Right renal cortex interstitium (tissue), 3 donors: ENCODE measurements at regions not wholly inside any gene's neighbourhood (a gene's known extent, or its start where the extent isn't known, plus 50 kb on each side); places are given as distances from the start of the nearest gene placed in this dataset.
"Not testable (repeated sequence)": the region's sequence is repeated elsewhere in the genome, so short reads cannot be mapped to it uniquely, and the experiment has no call there.

ENCODE experiments used
- DNase-seq, 3 donors: peaks; one replicate each; pipeline ENCODE4 v3.0.0-alpha.2; 2013; ENCODE audit warnings: low read depth in 3 of 3, low spot score in 2 of 3

DNA sequence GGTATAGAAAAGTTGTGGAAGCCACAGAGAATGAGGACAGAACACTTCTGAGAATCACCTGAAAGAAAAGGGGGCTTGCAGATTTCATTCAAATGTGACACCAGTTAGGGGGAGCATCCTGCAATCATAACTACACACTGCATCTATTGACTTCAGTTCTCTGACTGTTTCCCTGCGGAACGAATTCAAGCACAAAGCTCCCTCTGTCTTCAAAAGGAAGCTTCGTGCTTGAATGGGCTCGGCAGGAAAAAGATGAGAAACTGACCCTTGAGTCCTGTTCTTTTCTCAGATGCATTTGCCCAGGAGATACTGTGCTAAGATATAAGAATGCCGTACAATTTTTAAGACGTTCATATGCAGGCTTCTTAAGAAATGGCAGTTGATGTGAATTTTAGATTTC, 2000.4 kb upstream of the RAG2 start:
- no peak for DNase-seq

DNA sequence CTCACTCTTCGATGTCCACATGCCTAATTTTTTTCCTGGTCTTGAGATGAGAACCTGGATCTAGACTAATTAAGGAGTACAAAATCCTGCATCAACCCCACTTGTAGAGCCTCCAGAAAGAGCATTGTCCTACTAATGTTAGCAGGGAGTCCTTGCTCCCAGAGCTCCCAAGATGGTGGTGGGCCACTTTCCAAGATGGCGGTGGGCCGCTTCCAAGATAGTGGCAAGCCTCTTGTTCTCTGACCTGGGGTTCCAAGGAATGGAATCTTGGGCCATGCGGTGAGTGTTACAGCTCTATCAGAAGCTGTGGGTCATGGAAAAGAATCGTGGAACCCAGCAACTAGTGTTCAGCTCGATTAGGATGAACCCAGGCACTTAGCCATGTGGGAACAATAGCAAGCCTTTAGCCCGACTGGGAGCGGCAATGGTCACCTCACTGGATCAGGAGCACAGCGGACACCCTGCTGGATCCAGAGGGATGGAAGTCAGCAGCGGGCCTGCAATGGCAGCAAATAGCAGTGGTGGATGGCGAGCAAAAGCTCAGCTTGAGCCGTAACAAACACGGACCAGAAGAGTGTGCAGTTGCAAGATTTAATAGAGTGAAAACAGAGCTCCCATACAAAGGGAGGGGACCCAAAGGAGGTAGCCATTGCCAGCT, 1997.5 kb upstream of the RAG2 start:
- DNase-seq, result not testable (repeated sequence)

DNA sequence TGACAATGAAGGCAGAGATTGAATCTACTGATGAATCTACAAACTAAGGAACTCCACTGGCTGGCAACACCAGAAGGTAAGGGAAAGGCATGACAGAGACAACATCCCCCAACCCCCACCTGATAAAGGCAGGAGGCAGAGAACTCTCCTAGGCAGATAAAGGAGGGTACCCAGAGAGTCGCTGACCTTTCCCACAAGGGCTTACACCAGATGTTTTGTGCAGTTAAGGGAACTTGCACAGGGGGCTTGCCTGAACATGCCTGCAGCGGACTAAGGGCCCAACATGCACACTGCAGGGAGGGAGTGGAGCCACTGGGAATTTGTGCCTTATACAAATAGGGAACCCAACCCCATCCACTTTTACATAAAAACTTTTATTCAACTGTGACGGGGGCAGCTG, 1996.9 kb upstream of the RAG2 start:
- no peak for DNase-seq

DNA sequence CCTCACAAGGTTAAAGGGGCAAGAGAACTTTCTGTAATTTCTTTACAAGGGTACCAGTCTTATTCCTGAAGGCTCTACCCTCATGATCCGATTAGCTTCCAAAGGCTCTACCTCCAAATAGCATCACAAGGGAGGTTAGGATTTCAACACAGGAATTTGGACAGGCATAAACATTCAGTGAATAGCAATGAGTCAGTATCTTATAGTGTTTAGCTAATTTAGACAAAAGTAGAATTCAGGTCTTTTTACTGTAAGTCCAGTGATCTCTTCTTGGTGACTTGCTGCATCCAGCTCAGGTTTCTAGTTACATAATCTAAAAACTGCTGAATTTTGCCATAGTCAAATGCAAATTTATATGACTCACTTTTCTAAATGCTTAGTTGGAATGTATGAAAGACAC, 1995.6 kb upstream of the RAG2 start:
- no peak for DNase-seq

DNA sequence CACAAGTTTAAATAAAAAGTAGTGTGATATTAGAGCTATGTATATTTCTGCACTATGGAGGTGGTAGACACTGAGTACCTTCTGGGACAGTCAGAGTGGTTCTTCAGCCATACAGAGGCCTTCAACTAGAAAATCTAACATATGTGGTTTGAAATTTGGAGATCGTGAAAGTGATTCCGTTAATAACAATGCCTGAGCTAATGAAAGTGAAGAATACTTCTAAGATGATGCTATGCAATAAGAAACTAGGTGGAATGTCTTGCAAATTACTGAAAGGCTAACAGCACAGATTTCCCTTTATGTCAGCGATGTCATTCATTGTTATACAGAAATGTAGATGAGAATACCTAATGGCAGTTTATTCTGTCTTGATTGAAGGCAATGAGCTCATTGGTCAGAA, 1984.7 kb upstream of the RAG2 start:
- DNase-seq, result no peak

DNA sequence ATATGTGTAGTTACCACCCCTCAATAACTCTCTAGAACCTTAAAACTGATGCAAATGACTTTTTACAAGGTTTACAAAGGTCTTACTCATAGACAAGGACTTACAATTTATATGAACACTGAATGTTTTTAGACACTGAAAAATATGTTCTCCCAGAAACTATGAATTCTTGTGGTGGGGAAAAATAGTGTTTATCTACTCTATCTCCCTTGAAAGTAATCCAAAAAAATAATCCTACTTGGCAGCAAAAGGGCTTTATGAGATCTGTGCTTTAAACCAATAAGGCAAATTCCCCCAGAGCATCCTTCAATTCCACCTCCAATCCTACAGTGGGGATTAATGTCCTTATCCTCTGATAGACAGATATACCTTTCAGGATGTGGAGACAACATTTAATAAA, 1984.1 kb upstream of the RAG2 start:
- DNase-seq, result no peak

DNA sequence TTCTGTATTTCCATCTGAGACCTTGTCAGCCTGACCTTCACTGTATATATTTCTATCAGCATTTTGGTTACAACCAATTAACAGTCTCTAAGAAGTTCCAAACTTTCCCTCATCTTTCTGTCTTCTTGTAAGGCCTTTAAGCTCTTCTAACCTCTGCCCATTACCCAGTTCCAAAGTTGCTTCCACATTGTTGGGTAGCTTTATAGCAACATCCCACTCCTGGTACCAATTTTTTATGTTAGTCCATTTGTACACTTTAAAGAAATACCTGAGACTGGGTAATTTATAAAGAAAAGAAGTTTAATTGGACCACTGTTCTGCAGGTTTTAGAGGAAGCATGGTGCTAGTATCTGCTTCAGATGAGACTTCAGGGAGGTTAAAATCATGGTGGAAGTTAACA, 1979.7 kb upstream of the RAG2 start:
- no peak for DNase-seq

DNA sequence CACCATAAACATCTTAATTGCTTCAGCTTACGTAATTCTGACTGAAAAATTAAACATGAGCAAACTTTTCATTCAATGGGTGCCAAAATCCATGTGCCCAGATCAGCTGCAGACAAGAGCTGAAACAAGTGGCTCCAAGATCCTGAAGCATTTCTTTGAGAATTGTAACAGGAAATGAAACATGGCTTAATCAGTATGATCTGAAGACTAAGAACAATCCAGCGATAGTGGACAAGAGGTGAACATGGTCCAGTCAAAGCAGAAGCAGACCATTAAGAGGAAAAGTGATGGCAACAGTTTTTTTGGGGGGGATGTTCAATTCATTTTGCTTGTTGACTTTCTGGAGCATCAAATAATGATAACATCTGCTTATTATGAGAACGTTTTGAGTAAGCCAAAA, 1964.5 kb upstream of the RAG2 start:
- no peak for DNase-seq

DNA sequence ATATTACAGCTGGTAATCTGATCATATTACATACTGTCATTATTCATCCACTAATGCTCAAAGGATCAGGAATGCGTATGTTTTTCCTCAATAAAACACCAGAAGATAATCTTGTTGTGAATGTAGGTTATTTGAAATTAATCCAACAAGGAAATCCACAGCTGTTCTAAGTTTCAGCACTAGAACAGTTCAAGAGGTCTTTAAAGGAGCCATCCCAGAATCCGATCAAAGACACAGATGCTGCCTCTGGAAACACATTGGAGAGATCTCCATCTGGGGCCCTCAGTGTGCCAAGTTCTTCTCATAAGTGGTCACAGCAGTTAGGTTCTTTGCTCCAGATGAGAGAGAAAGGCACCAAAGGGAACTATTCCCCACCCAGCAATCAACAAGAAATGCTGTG, 1955.1 kb upstream of the RAG2 start:
- no peak for DNase-seq

DNA sequence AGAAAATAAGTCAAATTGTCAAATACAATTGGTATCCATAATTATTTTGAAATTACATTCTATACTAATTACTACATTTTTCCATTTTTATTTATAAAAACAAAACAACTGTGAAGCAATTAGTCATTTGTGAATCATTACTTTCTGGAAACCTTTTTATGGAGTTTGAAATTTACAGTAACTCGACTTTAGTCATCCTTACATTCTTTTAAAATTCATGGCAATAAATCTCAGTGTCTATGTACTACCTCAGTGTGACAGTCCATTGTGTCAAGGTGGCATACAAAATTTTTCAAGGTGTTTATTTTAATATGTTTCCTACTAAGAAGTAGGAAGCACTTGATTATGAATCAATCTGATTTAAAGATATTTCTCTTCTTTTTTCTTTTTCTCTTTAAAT, 1949.4 kb upstream of the RAG2 start:
- DNase-seq, result no peak

DNA sequence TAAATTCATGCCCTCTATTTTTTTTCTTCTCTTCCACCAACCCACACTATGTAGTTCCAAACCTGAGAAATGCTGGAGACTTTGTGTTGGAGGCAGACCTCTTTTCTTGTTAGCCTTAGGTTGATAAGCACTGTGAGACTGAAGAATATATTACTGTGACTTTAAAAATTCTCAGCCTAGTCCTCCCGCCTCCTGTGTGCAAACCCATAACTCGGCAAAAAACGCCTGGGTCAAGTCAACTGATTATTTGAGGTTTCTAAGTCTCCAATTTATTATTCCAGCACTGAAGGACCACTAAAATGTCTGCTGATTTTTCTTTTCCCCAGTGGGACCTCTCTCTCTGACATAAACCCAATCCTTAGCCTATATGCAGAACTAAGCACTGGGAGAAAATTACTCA, 1946.0 kb upstream of the RAG2 start:
- no peak for DNase-seq

DNA sequence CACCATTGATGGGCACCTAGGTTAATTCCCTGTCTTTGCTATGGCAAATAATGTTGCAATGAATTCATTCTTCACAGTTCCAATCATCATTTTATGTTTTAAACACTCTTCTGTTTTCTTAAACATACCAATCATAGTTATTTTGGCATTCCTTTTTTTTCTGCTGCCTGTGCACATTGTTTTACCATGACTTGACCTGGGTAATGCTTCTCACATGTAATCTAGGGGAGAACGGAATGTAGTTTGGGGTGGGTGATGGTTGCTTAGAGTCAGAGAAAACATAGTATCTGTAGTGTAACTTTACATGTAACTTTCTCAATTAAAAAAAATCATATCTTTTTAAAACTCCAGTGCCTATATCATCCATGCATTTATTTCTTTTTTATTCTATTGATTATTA, 1945.3 kb upstream of the RAG2 start:
- DNase-seq, result no peak

DNA sequence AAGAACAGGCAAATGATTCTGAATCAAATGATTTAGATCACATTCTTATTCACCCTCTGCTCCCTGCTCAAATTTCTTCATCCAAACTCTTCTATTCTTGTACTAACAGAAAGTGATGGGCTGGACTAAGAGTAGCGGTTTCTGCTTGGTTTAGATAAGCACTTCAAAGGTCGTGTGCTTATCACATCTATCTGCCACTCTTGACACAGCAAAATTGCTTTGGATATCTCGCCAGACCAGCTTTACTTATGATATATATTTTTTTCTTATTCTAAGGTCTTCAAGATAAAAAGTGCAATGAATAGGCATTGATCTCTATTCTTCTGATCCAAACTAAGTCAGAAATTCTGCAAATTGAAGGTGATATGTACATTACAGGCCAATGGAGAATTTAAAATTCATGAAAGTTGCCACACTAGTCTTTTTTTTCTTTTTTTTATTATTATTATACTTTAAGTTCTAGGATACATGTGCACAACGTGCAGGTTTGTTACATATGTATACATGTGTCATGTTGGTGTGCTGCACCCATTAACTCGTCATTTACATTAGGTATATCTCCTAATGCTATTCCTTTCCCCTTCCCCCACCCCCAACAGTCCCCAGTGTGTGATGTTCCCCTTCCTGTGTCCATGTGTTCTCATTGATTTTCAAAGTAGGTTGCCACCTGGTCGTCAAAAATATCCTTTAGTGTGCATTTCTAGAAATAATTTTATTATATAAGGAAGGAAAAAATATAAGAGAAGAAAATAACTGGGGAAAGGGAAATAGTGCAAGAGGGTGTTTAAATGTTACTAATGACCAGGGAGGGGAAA, 1941.0 kb upstream of the RAG2 start:
- DNase-seq, result no peak

DNA sequence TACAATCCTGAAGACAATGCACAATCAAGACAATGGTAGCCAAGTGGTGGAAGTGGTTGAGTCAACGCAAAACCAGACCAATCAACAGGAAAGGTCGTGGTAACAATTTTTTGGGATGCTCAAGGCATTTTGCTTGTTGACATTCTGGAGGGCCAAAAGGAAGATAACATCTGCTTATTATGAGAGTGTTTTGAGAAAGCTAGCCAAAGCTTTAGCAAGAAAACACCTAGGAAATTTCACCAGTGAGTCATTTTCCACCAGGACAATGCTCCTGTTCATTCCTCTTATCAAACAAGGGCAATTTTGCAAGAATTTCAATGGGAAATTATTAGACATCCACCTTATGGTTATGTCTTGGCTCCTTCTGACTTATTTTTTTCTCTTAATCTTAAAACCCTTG, 1932.2 kb upstream of the RAG2 start:
- no peak for DNase-seq

DNA sequence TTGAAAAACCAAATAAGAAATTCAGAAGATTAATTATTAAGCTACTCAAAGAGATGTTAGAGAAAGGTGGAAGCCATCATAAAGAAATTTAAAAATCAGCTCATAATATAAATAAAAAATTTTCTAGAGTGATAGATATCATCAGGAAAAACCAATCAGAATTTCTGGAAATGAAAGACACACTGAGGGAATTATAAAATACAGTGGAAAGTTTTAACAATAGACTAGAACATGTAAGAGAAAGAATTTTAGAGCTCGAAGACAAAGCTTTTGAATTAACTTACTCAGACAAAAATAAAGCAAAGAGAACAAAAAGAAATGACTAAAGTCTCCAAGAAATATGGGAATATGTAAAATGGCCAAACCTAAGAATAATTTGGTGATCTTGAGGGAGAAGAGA, 1926.9 kb upstream of the RAG2 start:
- DNase-seq, result no peak

DNA sequence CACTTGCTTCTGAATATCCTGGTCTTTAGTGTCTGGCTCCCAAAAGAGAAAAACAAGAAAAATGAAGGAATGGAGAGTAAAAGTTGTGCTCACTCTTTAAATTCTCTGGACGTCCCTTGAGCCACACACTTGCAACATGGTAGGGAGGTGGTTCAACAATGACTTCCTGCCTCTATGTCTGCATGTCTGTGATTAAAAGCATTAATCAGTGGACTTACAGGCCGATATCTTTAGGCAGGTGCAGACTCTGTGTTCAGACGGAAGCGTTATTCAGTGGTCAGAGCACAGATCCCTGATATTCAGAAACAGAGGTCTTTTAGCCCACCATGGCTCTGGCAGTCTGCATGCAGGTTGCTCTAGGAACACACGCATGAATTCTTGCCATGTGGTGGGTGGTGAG, 1920.0 kb upstream of the RAG2 start:
- no peak for DNase-seq

DNA sequence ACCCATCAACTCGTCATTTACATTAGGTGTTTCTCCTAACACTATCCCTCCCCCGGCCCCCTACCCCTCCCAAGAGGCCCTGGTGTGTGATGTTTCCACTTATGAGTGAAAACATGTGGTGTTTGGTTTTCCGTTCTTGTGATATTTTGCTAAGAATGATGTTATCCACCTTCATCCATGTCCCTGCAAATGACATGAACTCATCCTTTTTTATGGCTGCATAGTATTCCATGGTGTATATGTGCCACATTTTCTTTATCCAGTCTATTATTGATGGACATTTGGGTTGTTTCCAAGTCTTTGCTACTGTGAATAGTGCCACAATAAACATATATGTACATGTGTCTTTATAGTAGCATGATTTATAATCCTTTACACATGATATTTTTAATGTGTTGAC, 1914.8 kb upstream of the RAG2 start:
- not testable (repeated sequence) for DNase-seq

DNA sequence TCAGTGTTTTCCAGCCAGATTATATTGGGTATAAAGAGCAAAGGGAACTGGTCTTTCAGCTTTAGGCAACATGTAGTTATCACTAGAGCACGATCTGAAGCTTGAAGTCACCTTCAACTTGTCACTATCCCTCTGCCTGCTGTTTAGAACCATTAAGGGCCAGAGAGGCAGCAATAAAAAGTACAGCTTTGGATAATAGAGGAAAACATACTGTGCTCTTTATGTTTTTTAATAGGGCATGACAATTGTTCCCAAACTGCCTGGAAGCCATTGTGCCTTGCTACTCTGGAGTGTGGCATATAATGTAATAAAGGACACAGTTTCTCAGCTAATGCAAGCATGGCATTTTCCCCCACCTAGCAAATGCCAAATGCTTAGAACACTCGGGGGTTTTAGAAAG, 1912.0 kb upstream of the RAG2 start:
- DNase-seq, result no peak

DNA sequence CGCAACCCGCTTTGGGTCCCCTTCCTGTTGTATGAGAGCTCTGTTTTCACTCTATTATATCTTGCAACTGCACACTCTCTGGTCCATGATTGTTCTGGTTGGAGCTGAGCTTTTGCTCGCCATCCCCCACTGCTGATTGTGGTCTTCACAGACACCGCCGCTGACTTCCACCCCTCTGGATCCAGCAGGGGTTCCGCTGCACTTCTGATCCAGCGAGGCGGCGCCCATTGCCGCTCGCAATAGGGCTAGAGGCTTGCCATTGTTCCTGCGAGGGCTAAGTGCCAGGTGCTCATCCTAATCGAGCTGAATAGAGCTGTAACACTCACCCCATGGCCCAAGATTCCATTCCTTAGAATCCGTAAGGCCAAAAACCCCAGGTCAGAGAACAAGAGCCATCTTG, 1905.8 kb upstream of the RAG2 start:
- no peak for DNase-seq

DNA sequence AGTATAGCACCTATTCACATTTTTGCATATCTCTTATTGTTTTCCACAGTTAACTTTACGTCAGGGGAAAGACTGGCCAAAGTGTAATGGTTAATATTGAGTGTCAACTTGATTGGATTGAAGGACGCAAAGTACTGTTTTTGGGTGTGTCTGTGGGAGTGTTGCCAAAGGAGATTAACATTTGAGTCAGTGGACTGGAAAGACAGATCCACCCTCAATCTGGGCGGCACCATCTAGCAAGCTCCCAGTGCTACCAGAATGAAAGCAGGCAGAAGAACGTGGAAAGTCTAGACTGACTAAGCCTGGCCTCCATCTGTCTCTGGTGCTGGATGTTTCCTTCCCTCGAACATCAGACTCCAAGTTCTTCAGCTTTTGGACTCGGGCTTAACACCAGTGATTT, 1900.7 kb upstream of the RAG2 start:
- DNase-seq, result no peak

DNA sequence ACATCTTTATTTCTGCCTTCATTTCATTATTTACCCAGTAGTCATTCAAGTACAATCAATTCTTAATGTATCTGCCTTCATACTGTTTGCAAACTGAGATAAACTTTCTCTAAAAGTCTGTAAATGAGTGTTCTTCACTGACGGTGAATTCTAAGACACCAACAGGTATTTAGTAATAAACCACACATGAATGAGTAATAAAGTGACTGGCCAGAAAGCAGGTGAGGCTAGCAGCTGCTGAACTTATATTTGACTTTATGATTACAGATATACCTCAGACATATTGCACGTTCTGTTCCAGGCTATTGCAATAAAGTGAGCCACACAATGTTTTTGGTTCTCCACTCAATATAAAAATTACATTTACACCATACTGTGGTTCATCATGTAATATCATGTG, 1894.0 kb upstream of the RAG2 start:
- no peak for DNase-seq

DNA sequence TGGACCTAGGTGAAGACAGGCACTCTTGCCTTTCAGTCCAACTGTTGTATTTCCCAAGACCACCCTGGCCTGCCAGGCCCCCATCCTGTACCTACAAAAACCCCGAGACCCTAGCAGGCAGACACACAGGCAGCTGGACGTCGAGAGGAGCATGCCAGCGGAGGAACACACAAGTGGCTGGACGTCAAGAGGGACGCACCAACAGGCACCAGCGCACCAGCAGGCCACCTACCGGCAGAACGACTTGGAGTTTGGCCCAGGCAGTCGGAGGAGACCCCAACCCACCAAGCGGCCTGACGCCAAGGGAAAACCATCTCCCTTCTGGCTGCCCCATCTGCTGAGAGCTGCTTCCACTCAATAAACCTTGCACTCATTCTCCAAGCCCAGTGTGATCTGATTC, 1883.4 kb upstream of the RAG2 start:
- DNase-seq, result no peak
